ENCODE measurements at regions not wholly inside any gene's neighbourhood (a gene's known extent, or its start where the extent isn't known, plus 50 kb on each side); places are given as distances from the start of the nearest gene placed in this dataset.
"Not testable (repeated sequence)": the region's sequence is repeated elsewhere in the genome, so short reads cannot be mapped to it uniquely, and the experiment has no call there.

DNA sequence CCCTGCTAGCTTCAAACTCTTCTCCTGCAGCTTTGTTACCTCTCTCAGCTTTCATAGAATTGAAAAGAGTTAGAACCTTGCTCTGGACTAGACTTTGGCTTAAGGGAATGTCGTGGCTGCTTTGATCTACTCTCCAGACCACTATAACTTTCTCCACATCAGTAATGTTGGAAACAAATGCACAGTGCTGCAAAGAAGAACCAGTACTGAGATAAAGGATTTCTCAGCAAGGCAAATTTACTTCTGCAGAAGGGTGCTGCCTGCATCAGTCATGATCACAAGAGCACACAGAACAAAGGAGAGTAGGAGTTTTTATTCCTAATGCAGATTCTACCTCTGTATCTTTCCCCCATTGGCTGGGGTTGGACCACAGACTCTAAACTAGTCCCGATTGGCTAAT, 621.6 kb upstream of the CHRM3 start:
- DNase-seq (ENCODE audit: low spot score): no peak

DNA sequence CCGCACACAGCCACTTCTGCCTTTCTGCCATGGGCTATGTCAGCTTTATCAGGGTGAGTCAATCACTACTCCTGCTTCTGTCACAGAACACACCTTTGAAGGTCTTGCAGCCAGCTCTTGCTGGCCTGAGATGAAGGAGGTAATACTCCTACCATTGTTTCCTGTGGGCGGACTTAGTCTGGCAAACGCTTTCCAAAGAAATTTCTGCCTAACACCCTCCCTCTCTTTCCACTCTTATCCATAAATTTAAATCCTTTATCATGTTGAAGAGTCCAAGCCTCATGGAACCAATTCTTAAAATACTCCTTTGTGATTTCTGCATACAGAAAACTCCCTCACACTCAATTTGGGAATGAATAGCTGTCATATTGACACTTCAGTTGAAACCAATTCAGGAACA, 633.1 kb upstream of the CHRM3 start:
- no peak for DNase-seq (ENCODE audit: low spot score)

DNA sequence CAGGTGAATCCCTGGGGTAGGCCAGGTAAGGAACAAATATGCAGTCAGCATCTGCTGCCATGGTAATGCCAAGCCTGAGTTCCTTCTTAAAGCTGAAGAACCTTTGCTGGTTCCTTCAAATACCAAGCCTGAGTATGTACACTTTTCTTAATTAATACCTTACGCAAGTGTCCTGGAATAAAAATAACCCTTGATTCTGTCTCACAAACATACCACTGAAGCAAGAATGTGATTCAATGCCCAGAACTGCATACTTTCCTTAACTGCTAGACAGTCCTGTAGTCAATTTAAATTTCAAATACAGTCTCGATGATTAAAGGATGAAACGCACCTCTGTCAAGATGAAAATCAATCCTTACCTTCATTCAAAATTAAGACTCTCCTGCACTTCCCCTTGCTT, 634.0 kb upstream of the CHRM3 start:
- no peak for DNase-seq (ENCODE audit: low spot score)

DNA sequence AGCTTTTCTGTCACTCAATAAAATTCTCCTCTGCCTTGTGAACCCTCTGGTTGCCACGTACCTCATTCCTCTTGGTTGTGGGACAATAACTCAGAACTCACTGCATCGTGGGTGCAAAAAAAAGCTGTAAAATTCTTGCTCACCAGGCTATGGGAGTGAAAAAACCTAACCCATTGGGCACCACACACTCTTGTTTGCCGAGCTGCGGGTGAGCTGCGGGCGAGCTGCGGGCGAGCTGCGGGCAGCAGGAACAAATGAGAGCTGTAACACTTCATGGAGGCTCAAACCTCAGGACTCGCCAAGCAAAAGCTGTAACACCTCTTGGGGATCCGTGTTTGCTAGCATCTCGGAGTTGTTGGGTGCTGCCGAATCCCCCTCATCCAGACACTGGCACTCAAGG, 641.3 kb upstream of the CHRM3 start:
- no peak for DNase-seq (ENCODE audit: low spot score)

DNA sequence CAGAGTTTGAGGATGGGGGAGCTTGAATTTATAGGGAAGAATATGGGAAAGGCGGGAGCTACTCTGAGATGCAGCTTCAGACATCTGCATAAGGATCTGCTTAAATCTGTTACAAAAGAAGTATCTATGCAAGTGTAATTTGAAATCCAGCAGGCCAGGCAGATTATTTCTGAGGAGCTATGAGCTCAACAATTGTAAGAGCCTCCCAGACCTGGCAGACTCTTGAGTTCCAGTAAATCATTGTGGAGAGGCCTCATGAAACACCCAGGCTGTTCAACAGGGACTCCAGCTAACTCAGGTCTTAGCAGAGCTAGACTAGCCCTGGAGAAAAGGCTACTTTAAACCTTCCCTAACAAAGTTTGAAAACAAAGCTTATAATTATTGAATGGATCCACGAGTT, 647.5 kb upstream of the CHRM3 start:
- DNase-seq (ENCODE audit: low spot score): no peak

DNA sequence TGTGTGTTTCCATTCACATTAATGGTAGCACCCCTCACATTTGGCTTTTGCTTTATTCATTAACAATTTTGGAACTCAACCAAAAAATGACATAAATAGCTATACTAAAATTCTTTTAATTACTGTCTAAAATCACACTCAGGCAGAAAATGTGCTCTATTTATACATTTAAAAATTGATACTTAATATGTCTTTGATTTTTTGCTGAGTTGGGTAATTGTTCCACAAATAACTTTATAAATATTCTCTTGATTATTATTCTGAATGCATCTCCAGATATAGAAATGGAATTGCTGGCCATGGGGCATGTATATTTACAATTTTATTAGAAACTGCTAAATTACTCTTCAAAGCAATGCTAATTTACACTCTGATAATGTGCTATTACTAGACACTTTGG, 658.7 kb upstream of the CHRM3 start:
- DNase-seq (ENCODE audit: low spot score): no peak

DNA sequence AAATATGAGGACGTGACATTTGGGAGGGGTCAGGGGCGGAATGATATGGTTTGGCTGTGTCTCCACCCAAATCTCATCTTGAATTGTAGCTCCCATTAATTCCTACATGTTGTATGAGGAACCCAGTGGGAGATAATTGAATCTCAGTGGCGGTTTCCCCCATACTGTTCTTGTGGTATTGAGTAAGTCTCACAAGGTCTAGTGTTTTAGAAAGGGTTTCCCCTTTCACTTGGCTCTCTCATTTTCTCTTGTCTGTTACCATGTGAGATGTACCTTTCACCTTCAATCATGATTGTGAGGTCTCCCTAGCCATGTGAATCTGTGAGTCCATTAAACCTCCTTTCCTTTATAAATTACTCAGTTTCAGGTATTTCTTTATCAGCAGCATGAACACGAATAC, 663.6 kb upstream of the CHRM3 start:
- no peak for DNase-seq (ENCODE audit: low spot score)

DNA sequence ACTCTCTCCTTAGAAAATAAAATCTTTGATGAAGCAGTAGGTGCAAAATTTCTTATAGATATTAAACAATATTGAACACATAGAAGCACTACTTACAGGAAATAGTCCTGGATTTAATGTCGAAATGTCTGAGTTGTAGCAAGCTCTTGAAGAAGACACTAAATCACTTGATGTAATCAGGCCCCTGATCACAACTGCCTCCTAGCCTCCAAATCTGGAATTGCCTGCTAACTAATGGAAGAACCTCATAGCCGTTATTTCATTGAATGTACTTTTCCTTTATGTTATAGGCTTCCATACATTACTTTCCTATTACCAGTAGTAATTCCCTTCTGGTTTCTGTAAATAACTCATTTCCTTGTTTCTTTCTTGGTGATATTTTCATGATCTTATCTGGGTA, 675.7 kb upstream of the CHRM3 start:
- no peak for DNase-seq (ENCODE audit: low spot score)

DNA sequence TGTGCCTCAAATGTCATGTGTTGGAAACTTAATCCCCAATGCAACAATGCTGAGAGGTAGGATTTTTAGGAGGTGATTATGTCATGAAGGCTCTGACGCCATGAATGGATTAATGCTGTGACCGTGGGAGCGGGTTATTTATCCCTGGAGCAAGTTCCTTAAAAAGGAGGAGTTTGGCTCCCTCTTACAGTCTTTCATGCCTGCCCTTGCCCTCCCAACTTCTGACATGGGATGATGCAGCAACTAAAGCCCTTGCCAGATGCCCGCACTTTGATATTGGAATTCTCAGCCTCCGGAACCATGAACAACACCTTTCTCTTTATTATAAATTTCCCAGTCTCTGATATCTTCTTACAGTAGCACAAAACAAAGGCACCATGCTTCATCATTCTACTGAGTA, 685.3 kb upstream of the CHRM3 start:
- DNase-seq (ENCODE audit: low spot score): no peak

DNA sequence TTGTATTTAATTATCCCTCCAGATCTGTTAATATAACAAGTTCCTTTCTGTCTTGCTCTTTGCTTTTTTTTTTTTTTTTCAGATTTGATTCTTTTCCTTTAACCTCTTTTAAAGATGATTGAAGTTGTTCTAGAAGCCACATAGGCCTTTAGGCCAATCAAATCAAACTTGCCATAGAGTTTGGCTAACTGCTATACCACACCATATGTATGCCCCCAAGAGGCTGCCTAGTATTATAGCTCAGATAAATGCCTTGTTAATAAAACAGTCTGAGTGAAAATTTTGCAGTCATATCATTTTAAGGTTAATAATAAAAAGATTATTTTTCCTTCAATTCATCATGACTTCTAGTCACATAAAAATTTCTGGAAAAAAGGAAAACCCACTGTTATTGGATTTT, 696.0 kb upstream of the CHRM3 start:
- DNase-seq (ENCODE audit: low spot score): no peak

DNA sequence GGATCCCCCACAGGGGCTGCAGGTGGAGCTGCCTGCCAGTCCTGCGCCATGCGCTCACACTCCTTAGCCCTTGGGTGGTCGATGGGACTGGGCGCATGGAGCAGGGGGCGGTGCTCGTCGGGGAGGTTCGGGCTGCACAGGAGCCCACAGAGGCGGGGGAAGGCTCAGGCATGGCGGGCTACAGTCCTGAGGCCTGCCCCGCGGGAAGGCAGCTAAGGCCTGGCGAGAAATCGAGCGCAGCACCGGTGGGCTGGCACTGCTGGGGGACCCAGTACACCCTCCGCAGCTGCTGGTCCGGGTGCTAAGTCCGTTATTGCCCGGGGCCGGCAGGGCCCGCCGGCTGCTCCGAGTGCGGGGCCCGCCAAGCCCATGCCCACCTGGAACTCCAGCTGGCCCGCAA, 701.8 kb upstream of the CHRM3 start:
- not testable (repeated sequence) for DNase-seq (ENCODE audit: low spot score)

DNA sequence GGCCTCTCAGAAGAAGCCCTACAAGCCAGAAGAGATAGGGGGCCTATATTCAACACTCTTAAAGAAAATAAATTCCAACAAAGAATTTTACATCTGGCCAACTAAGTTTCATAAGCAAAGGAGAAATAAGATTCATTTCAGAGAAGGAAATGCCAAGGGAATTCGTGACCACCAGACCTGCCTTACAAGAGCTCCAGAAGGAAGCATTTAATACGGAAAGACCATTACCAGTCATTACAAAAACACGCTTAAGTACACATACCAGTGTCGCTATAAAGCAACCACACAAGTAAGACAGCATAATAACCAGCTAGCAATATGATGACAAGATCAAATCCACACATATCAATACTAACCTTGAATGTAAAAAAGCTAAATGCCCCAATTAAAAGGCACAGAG, 704.9 kb upstream of the CHRM3 start:
- no peak for DNase-seq (ENCODE audit: low spot score)

DNA sequence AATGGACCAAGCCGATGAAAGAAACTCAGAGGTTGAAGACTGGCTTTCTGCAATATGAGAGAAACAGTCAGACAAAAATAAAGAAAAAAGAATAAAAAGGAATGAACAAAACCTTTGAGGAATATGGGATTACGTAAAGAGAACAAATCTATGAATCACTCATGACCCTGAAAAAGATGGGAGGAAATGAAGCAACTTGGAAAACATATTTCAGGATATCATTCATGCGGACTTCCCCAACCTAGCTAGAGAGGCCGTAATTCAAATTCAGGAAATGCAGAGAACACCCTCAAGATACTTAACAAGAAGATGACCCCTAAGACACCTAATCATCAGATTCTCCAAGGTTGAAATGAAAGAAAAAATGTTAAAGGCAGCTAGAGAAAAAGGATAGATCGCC, 705.3 kb upstream of the CHRM3 start:
- DNase-seq (ENCODE audit: low spot score): no peak

DNA sequence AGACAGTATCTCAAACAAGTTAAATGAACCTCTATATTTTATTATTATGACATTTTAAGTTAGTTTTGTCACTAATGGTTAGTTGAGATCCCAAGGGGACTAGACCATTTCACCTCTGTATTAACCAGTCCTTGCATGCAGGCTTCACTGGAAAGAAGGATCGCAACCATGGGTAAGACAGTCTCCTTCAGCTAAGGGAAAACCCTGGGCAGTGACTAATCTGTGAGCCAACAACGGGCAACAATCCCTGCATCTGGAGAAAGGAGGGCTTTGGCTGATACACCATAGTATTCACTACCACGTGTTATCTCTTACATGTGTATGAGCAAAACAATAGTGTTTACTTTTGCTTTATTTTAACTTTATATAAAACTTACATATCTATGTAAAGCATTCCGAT, 708.8 kb upstream of the CHRM3 start:
- no peak for DNase-seq (ENCODE audit: low spot score)

DNA sequence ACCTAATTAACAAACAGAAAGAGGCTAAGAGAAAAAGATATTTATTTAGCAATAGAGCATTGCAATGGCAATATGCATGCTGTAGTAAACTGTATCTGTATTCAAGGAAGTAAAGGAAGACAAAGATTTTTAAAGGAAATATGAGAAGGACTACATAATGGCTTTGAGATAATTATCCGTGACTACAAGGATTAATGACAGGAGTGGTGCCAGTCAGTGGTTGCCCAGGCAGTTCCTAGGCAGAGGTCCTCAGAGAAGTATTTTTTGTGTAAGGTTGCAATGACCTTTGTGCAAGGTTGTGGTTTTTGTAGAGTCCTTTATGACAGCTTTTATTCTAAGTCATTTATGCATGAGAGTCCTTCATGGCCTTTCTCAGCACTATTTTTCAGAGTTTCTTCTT, 711.1 kb upstream of the CHRM3 start:
- DNase-seq (ENCODE audit: low spot score): no peak

DNA sequence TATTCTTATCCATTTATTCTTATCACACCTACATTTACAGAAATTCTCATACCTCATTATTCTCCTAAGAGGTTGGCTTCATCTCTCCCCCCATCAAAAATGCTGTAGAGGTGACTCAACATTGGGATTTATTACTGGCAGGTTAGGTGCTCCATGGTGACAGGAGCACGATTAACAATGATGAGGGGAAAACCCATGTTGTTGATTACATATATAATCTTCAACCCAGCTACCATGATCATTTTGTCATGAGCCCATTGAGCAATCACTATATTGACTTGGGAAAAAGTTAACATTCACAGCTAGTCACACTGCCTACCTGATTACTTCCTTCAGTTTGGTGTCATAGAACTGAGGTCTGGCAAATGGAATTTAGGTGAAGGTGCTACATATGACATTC, 712.1 kb upstream of the CHRM3 start:
- no peak for DNase-seq (ENCODE audit: low spot score)

DNA sequence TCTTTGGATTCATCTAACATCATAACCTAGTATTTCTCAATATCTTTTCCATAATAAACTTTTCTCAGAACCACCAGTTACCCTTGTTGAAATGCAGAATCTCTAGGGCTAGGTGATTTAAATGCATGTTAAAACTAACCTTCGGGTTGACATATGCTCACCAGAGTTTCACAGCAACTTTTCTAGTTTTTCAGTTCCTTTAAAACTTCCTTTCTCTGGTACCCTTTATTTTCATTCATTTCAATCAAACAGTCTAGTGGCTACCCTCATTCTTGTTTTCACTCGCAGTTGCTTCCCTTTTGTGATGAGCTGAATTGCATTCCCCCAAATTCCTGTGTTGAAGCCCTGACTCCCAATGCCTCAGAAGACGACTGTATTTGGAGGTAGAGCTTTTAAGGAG, 712.8 kb upstream of the CHRM3 start:
- no peak for DNase-seq (ENCODE audit: low spot score)

DNA sequence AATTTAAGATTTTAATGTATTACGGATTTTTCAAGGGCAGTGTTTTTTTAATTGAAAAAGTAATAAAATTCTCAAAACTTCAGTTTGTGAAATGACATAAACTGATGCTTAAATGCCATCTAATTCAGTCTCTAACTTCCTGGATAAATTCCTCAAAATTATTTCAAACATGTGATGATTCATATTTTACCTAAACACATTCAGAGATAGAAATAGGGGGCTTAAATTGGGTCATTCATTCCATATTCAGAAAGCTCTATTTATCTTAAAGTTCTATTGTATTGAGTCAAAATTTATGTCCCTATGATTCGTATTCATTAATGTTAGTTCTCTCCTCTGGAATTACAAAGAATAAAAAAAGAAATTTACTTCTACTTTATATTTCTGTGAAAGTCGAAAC, 713.6 kb upstream of the CHRM3 start:
- no peak for DNase-seq (ENCODE audit: low spot score)

DNA sequence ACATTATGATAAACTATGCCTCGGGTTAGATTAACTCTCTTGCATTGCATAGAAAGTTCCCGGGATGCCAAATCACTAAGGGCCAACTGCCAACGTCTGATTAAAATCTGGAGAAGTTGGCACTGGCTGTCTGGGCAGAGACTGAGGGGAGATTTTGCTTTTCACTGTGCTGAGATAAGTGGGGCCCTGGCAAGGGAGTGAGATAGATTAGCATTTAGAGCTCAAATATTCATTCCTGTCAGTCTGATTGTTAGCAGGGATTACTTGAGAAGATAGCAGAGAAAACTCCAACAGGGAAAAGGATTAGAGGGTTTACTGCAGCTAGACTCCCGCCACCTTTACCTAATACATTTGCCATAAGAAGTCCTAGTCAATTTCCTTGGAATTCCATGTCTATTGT, 714.1 kb upstream of the CHRM3 start:
- DNase-seq (ENCODE audit: low spot score): no peak

DNA sequence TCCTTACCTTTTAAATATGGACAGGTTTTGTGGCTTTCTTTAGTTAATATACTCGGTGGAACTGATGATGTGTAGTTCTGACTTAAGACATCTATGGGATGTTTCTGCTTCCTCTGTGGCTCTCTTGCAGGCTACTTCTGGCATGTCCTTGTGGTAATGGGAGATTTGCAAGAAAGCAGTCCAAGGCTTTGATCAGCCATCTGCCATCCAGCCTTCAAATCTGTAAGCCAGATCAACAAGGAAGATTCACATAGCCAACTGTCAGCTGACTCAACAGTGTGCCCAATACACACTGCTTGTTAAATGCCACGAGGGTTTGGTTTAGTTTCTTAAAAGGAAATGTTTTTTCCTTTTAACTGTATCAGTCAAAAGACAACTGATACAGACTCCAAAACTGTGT, 722.2 kb upstream of the CHRM3 start:
- no peak for DNase-seq (ENCODE audit: low spot score)

DNA sequence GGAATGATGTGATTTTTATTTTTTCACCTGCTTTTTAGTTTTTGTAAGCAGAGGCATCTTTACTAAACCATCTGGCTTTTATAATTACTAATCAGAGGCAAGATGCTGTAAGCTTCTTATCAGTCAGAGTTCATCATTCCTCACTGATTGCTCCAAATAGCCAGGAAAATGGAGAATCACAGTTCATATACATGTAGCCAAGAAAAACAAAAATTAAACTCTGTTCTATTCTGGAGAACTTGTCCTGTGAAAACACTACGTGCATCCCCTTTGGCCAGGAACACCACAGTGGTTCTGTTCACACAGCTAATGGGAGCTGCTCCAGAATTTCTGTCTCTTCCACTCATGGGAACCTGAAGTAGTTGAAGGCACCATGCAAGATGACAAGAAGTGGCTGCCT, 725.5 kb upstream of the CHRM3 start:
- DNase-seq (ENCODE audit: low spot score): no peak

DNA sequence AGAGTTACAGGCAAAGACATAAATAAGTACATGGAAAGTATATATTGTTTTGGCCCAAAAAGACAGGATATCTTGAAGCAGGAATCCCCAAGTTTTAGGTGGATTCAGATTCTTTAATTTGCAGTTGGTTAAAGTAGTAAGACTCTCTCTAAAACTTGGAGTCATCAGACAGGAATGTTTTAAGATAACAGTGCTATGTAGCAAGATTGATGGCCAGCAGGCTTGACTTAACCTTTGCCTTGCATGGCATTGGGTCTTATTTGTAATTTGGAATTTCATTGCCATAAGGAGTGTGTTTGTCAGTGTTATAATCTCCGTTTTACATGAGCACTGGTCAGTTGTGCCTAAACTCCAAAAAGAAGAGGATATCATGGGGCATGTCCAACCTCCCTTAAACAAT, 727.6 kb upstream of the CHRM3 start:
- no peak for DNase-seq (ENCODE audit: low spot score)

DNA sequence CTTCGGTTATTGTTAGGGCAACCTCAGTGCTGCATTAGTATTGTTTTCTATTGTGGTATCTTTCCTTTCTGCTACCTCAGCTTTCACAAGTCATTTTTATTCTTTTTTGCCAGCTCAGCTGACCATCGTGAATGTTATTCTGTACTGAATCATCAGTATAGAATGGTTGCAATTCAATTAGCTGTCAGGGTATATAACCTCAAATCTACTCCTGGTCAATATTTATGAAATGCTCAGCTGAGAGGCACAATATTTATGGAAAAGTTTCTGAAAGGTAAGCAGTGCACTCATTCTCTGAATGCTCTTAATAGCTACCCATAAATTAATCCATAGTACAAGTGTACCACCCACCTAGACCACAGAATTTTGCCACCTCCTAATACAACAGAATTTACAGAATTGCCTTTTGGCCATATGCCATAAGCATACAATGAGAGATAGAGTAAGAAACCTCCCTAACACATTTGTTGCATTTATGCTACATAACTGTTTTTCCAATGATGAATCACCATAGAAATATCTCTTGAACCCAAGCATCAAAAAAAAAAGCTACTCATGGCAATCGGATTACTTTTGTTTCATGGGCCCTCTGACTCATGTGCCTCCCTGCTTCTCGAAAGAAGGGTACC, 732.6 kb upstream of the CHRM3 start:
- no peak for DNase-seq (ENCODE audit: low spot score)

DNA sequence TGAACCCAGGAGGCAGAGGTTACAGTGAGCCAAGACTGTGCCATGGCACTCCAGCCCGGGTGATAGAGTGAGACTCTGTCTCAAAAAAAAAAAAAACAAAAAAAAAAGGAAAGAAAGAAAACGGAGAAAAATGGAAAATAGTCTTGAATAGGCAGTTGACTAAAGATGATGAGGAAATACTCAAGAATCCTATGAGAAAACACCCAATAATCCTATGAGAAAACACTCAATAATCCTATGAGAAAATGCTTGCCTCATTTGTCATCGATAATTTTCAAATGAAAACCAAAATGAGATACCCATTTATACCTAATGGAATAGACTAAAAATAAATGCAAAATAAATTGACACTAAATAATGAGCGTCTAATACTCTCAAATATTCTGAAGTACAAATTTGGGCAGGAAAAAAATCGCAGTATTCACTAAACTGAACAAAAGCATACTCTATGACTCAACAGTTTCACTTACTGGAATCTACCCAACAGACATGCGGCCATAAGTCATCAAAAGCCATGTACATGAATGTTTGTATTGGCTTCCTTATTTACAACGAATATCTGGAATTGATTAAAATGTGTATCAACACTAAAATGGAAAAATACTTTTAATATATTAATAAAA, 733.9 kb upstream of the CHRM3 start:
- DNase-seq (ENCODE audit: low spot score): no peak

DNA sequence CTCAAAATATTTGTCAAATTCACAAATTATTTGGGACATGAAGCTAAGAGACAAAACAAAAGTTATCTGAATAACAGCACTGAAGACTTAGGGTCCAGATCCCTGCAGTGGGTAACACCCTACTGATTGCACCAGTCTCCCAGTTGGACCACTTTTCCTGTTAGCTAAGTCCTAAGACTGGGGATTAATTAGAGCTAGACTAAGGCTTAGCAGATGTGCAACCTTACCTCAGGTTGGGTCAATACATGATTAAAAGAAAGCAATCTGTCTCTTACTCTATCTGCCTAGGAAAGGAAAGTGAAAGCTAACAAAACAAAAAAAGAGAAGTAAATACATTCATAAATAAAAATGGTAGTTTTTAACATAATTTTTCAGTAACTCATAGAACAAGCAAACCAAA, 737.2 kb upstream of the CHRM3 start:
- no peak for DNase-seq (ENCODE audit: low spot score)

Measured in LoVo (cell line).